KMS-11 (cell line): ENCODE measurements at regions not wholly inside any gene's neighbourhood (a gene's known extent, or its start where the extent isn't known, plus 50 kb on each side); places are given as distances from the start of the nearest gene placed in this dataset.

Source experiments
- H2AFZ ChIP-seq: fragments of 200-600 bp; sonication (generic); 2 replicates; pipeline ENCODE4 v1.6.1; 2016; ENCODE audit warnings: antibody characterized with exemption, mixed run types, low read depth
- H3K27ac ChIP-seq: fragments of 200-600 bp; sonication (generic); 2 replicates; pipeline ENCODE4 v1.6.1; 2016; ENCODE audit warnings: mild to moderate bottlenecking, mixed run types
- H3K27me3 ChIP-seq: fragments of 200-600 bp; sonication (generic); 2 replicates; pipeline ENCODE4 v1.6.1; 2017; ENCODE audit warnings: mild to moderate bottlenecking, low read depth, mixed run types, moderate library complexity; ENCODE audit not compliant: insufficient read depth
- H3K36me3 ChIP-seq: fragments of 200-600 bp; sonication (generic); 2 replicates; pipeline ENCODE4 v1.6.1; 2017; ENCODE audit warnings: mild to moderate bottlenecking, mixed run types; ENCODE audit not compliant: insufficient read depth
- H3K4me1 ChIP-seq: fragments of 200-600 bp; sonication (generic); 2 replicates; pipeline ENCODE4 v1.6.1; 2016; ENCODE audit warnings: mild to moderate bottlenecking, low read depth, mixed run types; ENCODE audit not compliant: poor library complexity, severe bottlenecking
- H3K4me2 ChIP-seq: fragments of 200-600 bp; sonication (generic); 2 replicates; pipeline ENCODE4 v1.7.0; 2016; ENCODE audit warnings: mild to moderate bottlenecking, mixed run types
- H3K4me3 ChIP-seq: fragments of 200-600 bp; sonication (generic); IDR thresholded peaks from 2 replicates; pipeline ENCODE4 v1.6.1; 2017; ENCODE audit warnings: low read depth, low read length, mixed read lengths; ENCODE audit not compliant: insufficient read depth
- H3K79me2 ChIP-seq: fragments of 200-600 bp; sonication (generic); 2 replicates; pipeline ENCODE4 v1.6.1; 2016; ENCODE audit warnings: low read depth, mixed run types; ENCODE audit not compliant: insufficient read depth
- H3K9ac ChIP-seq: fragments of 200-600 bp; sonication (generic); 2 replicates; pipeline ENCODE4 v1.6.1; 2016; ENCODE audit warnings: mild to moderate bottlenecking, mixed run types
- H4K20me1 ChIP-seq: fragments of 200-600 bp; sonication (generic); 2 replicates; pipeline ENCODE4 v1.6.1; 2016; ENCODE audit warnings: mild to moderate bottlenecking, mixed run types; ENCODE audit not compliant: insufficient read depth
- TF ChIP-seq, protein P1 (sequence below): fragments of 200-600 bp; sonication (generic); conservative IDR thresholded peaks from 2 replicates; pipeline ENCODE4 v1.6.1; 2017; ENCODE audit warnings: low read depth, mild to moderate bottlenecking, antibody characterized with exemption, low read length, moderate library complexity, mixed read lengths

DNA sequence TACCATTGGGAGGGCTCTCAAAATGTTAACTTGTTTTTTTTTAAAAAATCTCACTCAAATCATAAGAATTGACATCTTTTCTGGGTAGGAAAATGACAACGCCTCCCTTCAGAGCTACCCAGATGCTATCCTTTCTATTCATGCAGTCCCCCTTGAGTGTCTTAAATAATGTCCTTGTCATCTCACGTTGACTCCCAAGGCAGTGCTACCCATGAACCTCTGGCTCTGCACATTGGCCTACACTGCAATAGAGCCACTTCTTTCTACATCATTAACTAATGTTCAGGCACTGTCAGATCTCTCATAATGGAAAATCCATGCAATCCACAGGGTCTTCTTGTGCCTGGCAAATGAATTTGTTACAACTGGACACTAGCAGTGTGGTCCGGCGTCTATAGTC, 569.8 kb upstream of the ZFHX3 start:
- H3K27ac ChIP-seq = no peak overlapping the region
- no peaks in the 10 kb centered on the region for H3K27me3 ChIP-seq
- TF ChIP-seq, protein P1, sequence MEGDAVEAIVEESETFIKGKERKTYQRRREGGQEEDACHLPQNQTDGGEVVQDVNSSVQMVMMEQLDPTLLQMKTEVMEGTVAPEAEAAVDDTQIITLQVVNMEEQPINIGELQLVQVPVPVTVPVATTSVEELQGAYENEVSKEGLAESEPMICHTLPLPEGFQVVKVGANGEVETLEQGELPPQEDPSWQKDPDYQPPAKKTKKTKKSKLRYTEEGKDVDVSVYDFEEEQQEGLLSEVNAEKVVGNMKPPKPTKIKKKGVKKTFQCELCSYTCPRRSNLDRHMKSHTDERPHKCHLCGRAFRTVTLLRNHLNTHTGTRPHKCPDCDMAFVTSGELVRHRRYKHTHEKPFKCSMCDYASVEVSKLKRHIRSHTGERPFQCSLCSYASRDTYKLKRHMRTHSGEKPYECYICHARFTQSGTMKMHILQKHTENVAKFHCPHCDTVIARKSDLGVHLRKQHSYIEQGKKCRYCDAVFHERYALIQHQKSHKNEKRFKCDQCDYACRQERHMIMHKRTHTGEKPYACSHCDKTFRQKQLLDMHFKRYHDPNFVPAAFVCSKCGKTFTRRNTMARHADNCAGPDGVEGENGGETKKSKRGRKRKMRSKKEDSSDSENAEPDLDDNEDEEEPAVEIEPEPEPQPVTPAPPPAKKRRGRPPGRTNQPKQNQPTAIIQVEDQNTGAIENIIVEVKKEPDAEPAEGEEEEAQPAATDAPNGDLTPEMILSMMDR = no peak
- no peaks in the 10 kb centered on the region for H3K36me3 ChIP-seq
- no peak overlapping the region for H3K9ac ChIP-seq
- no peaks in the 10 kb centered on the region for H3K4me1 ChIP-seq
- H3K79me2 ChIP-seq = no peaks in the 10 kb centered on the region
- H3K4me2 ChIP-seq = no peak overlapping the region
- H3K4me3 ChIP-seq = no peak overlapping the region
- H4K20me1 ChIP-seq = no peaks in the 10 kb centered on the region
- H2AFZ ChIP-seq = no peak overlapping the region

GRCh38 chr16:73616770-73617169, 568.8 kb upstream of the ZFHX3 start:
- Histone ChIP-seq H2AFZ (no peak overlapping the region), H3K4me3 (no peak overlapping the region), H3K27ac (no peak overlapping the region), H3K79me2 (no peaks in the 10 kb centered on the region), H4K20me1 (no peaks in the 10 kb centered on the region), H3K36me3 (no peaks in the 10 kb centered on the region), H3K4me2 (no peak overlapping the region), H3K4me1 (no peaks in the 10 kb centered on the region), H3K9ac (no peak overlapping the region), H3K27me3 (no peaks in the 10 kb centered on the region)
- TF ChIP-seq, protein P1 = no peak

DNA sequence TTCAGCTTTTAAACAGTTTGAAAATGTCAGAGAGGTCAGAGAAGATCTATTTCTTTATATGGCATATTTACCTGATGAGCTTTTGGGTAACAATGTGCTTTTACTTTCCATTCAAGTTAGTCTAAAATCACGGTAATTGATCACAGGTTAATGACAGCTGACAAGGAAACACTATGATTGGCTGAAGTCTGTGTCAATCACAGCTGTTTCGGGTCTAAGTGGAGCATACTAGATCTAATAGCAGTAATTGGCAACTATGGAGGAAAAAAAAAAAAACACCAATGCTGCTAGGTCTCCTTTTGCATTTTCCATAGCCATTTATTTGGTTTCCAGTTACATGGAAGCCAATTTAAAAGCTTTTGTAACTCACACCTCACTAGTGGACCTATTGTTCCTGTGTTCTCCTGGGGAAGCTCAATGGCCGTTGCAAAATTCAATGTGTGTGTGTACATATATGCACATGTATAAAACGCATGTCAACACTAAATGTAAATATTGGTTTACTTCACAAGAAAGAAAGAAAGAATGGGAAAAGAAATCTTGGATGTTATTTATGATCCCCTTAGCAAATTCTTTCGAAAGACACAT, 568.3 kb upstream of the ZFHX3 start:
- no peaks in the 10 kb centered on the region for H4K20me1 ChIP-seq
- H3K36me3 ChIP-seq = no peaks in the 10 kb centered on the region
- TF ChIP-seq, protein P1 = no peak
- no peaks in the 10 kb centered on the region for H3K27me3 ChIP-seq
- H3K4me3 ChIP-seq = no peak overlapping the region
- no peaks in the 10 kb centered on the region for H3K79me2 ChIP-seq
- H2AFZ ChIP-seq = no peak overlapping the region
- no peak overlapping the region for H3K9ac ChIP-seq
- H3K4me1 ChIP-seq = no peaks in the 10 kb centered on the region
- H3K27ac ChIP-seq = no peak overlapping the region
- H3K4me2 ChIP-seq = no peak overlapping the region

- no peak overlapping the region for H2AFZ ChIP-seq
- no peak overlapping the region for H3K4me3 ChIP-seq
- no peaks in the 10 kb centered on the region for H3K36me3 ChIP-seq
- H3K4me2 ChIP-seq = no peak overlapping the region
- no peaks in the 10 kb centered on the region for H4K20me1 ChIP-seq
- no peak overlapping the region for H3K9ac ChIP-seq
- TF ChIP-seq, protein P1 = no peak
- no peaks in the 10 kb centered on the region for H3K4me1 ChIP-seq
- H3K27ac ChIP-seq = no peak overlapping the region
- no peaks in the 10 kb centered on the region for H3K79me2 ChIP-seq
- no peaks in the 10 kb centered on the region for H3K27me3 ChIP-seq
Measured at GRCh38 chr16:73615071-73615940, 567.4 kb upstream of the ZFHX3 start.
